SK-N-MC (cell line): ENCODE measurements at regions not wholly inside any gene's neighbourhood (a gene's known extent, or its start where the extent isn't known, plus 50 kb on each side); places are given as distances from the start of the nearest gene placed in this dataset.

Experiments used
- DNase-seq: peaks from one replicate; pipeline ENCODE4 v3.0.0-alpha.2; 2011; ENCODE audit warnings: low read depth, low spot score
- H3K27ac ChIP-seq: fragments of 200-600 bp; sonication (generic); 2 replicates; pipeline ENCODE4 v1.5.1; 2016; ENCODE audit warnings: mixed run types
- H3K36me3 ChIP-seq: fragments of 200-600 bp; sonication (generic); 2 replicates; pipeline ENCODE4 v1.6.1; 2017; ENCODE audit warnings: antibody characterized with exemption, low read length, mixed read lengths; ENCODE audit not compliant: insufficient read depth
- H3K4me3 ChIP-seq: fragments of 200-600 bp; sonication (generic); 2 replicates; pipeline ENCODE4 v1.5.1; 2016
- H3K9ac ChIP-seq: fragments of 200-600 bp; sonication (generic); 2 replicates; pipeline ENCODE4 v1.8.0; 2017; ENCODE audit warnings: mixed run types, mixed read lengths; ENCODE audit not compliant: insufficient read length
- H3K9me3 ChIP-seq: fragments of 200-600 bp; sonication (generic); 2 replicates; pipeline ENCODE4 v1.6.1; 2017; ENCODE audit warnings: low read depth, mild to moderate bottlenecking, antibody characterized with exemption, low read length, moderate library complexity, mixed read lengths
- EZH2 ChIP-seq: fragments of 200-600 bp; sonication (generic); IDR thresholded peaks from one replicate; pipeline ENCODE4 v1.6.1; 2017; ENCODE audit warnings: antibody characterized with exemption
- FOXP2 ChIP-seq: optimal IDR thresholded peaks from 2 replicates; pipeline ENCODE3; 2011; ENCODE audit warnings: mild to moderate bottlenecking, moderate library complexity; ENCODE audit not compliant: insufficient read depth; ENCODE audit errors: extremely low read length, control extremely low read depth
- POLR2AphosphoS5 ChIP-seq: IDR thresholded peaks from 2 replicates; pipeline ENCODE4 v1.6.1; 2012; ENCODE audit warnings: mild to moderate bottlenecking, low read depth, low read length, borderline replicate concordance

- TF ChIP-seq EZH2, result no peak
- no peak for TF ChIP-seq FOXP2
- TF ChIP-seq POLR2AphosphoS5, result no peak
- no peaks in the 10 kb centered on the region for H3K36me3 ChIP-seq
- H3K9me3 ChIP-seq, result 0 out of 2 replicates have a peak, but pooled peaks cover 3% of the 10 kb centered on the region
- H3K9ac ChIP-seq, result no peak overlapping the region
- no peak overlapping the region for H3K27ac ChIP-seq
- DNase-seq, result no peak
- H3K4me3 ChIP-seq, result no peak overlapping the region
Measured at GRCh38 chr4:155616117-155616516, 50.5 kb upstream of the GUCY1A1 start.

- Histone ChIP-seq H3K4me3 (no peak overlapping the region), H3K36me3 (no peaks in the 10 kb centered on the region), H3K9me3 (0 out of 2 replicates have a peak, but pooled peaks cover 3% of the 10 kb centered on the region), H3K9ac (no peak overlapping the region), H3K27ac (no peak overlapping the region)
- DNase-seq, result no peak
- TF ChIP-seq EZH2 (no peak), POLR2AphosphoS5 (no peak), FOXP2 (no peak)
Measured at GRCh38 chr4:155615081-155615887, 51.4 kb upstream of the GUCY1A1 start.

- H3K36me3 ChIP-seq, result no peaks in the 10 kb centered on the region
- H3K9ac ChIP-seq, result no peak overlapping the region
- no peak for TF ChIP-seq POLR2AphosphoS5
- no peak for TF ChIP-seq EZH2
- no peak for TF ChIP-seq FOXP2
- no peak for DNase-seq
- H3K27ac ChIP-seq, result no peak overlapping the region
- no peak overlapping the region for H3K4me3 ChIP-seq
- H3K9me3 ChIP-seq, result 0 out of 2 replicates have a peak, but pooled peaks cover 3% of the 10 kb centered on the region
Measured at GRCh38 chr4:155614111-155614762, 52.4 kb upstream of the GUCY1A1 start.

- no peaks in the 10 kb centered on the region for H3K36me3 ChIP-seq
- H3K9ac ChIP-seq, result no peak overlapping the region
- DNase-seq, result no peak
- H3K27ac ChIP-seq, result no peak overlapping the region
- H3K4me3 ChIP-seq, result no peak overlapping the region
- TF ChIP-seq EZH2, result no peak
- TF ChIP-seq FOXP2, result no peak
- TF ChIP-seq POLR2AphosphoS5, result no peak
- H3K9me3 ChIP-seq, result 0 out of 2 replicates have a peak, but pooled peaks cover 3% of the 10 kb centered on the region
Measured at GRCh38 chr4:155612074-155612473, 54.6 kb upstream of the GUCY1A1 start.

- Histone ChIP-seq H3K27ac (no peak overlapping the region), H3K4me3 (no peak overlapping the region), H3K36me3 (no peaks in the 10 kb centered on the region), H3K9me3 (0 out of 2 replicates have a peak, but pooled peaks cover 3% of the 10 kb centered on the region), H3K9ac (no peak overlapping the region)
- TF ChIP-seq FOXP2, result no peak
- no peak for TF ChIP-seq POLR2AphosphoS5
- TF ChIP-seq EZH2, result no peak
- no peak for DNase-seq
Measured at GRCh38 chr4:155611501-155611900, 55.1 kb upstream of the GUCY1A1 start.

- H3K4me3 ChIP-seq, result no peak overlapping the region
- no peaks in the 10 kb centered on the region for H3K36me3 ChIP-seq
- TF ChIP-seq POLR2AphosphoS5, result no peak
- no peak for TF ChIP-seq FOXP2
- TF ChIP-seq EZH2, result no peak
- 0 out of 2 replicates have a peak, but pooled peaks cover under 1% of the 10 kb centered on the region for H3K9me3 ChIP-seq
- DNase-seq, result no peak
- H3K9ac ChIP-seq, result no peak overlapping the region
- H3K27ac ChIP-seq, result no peak overlapping the region
Measured at GRCh38 chr4:155610143-155610542, 56.5 kb upstream of the GUCY1A1 start.

GRCh38 chr4:155609455-155610059 lies 57.1 kb upstream of the GUCY1A1 start:
- Histone ChIP-seq H3K9me3 (no peaks in the 10 kb centered on the region), H3K4me3 (no peak overlapping the region), H3K9ac (no peak overlapping the region), H3K36me3 (no peaks in the 10 kb centered on the region), H3K27ac (no peak overlapping the region)
- TF ChIP-seq FOXP2, result no peak
- TF ChIP-seq EZH2, result no peak
- TF ChIP-seq POLR2AphosphoS5, result no peak
- no peak for DNase-seq
